ENCODE measurements at regions not wholly inside any gene's neighbourhood (a gene's known extent, or its start where the extent isn't known, plus 50 kb on each side); places are given as distances from the start of the nearest gene placed in this dataset.

- in situ Hi-C loops (cut with HindIII; ENCODE audit: low sequenced_read_pairs): no loop called here
Observed at GRCh38 chr7:142379201-142379885, 121.5 kb upstream of the PRSS58 start.

GRCh38 chr7:142377567-142377966, 119.7 kb upstream of the PRSS58 start:
- in situ Hi-C loops (cut with HindIII; ENCODE audit: low sequenced_read_pairs): no loop called here

DNA sequence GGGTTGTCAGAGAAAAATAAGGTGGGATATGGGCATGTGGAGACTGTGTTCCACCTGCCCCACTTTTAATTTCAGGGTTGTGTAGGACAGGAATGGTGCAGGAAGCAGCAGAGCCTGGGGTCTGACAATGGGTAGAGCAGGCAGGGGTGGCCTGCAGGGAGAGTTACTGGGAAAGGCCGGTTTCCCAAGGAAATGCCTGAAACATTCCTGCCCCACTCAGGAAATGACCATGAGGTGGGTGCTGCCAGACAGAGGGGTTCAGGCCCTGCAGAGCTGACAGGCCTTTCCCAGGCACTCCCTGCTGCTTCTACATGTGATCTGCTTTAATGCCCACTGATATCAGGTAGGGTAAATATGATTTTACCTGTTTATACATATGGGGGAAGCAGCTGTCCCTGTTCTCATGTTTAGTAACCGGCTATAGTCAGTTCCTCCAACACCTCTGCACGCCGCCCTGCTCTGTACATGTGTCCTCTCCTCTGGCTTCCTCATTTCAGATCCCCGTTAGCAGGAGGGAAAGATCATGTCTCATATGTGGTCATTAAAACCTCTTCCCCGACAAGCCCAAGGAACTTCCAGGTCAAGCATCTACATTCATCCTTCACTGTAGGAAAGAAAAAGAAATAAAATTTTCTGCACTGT, 118.6 kb upstream of the PRSS58 start:
- in situ Hi-C loops (cut with HindIII; ENCODE audit: low sequenced_read_pairs): no loop called here

DNA sequence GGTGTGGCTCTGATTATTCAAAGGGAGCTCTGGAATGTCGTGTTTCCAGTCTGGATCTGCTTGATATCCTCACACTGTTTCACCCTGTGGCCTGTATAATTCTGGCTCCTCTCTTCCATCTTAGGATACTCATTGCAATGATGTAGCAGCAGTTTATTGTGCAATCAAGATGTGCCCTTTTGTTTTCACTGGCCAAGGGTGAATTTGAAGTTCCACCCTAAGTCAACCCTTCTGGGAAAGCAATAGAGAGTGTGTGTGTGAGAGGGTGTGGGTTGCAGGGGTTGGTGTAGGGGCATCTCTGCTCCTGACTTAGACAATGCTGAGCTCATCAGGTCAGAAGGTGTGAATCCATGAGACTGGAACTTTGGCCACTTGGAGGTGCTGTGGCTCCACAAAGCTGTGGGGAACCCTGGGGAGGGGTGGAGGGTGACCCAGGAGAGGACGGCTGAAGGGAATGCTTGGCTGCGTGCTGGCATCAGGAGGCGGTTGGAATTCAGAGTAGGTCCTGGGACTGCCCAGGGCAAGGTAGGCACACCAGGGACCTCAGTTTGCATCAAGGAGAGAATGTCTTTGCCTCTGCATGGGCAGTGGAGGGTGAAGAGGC, 118.0 kb upstream of the PRSS58 start:
- in situ Hi-C loops (cut with HindIII; ENCODE audit: low sequenced_read_pairs): no loop called here

- in situ Hi-C loops (cut with HindIII; ENCODE audit: low sequenced_read_pairs): no loop called here
Observed at GRCh38 chr7:142372727-142373126, 114.9 kb upstream of the PRSS58 start.

- in situ Hi-C loops (cut with HindIII; ENCODE audit: low sequenced_read_pairs): no loop called here
Observed at GRCh38 chr7:142371586-142372377, 113.9 kb upstream of the PRSS58 start.

GRCh38 chr7:142365410-142365842, 107.6 kb upstream of the PRSS58 start:
- in situ Hi-C loops (cut with HindIII; ENCODE audit: low sequenced_read_pairs): no loop called here

GRCh38 chr7:142364551-142364950, 106.7 kb upstream of the PRSS58 start:
- in situ Hi-C loops (cut with HindIII; ENCODE audit: low sequenced_read_pairs): no loop called here

- in situ Hi-C loops (cut with HindIII; ENCODE audit: low sequenced_read_pairs): no loop called here
Observed at GRCh38 chr7:142362349-142362748, 104.5 kb upstream of the PRSS58 start.

GRCh38 chr7:142359694-142360279, 101.9 kb upstream of the PRSS58 start:
- in situ Hi-C loops (cut with HindIII; ENCODE audit: low sequenced_read_pairs): no loop called here

DNA sequence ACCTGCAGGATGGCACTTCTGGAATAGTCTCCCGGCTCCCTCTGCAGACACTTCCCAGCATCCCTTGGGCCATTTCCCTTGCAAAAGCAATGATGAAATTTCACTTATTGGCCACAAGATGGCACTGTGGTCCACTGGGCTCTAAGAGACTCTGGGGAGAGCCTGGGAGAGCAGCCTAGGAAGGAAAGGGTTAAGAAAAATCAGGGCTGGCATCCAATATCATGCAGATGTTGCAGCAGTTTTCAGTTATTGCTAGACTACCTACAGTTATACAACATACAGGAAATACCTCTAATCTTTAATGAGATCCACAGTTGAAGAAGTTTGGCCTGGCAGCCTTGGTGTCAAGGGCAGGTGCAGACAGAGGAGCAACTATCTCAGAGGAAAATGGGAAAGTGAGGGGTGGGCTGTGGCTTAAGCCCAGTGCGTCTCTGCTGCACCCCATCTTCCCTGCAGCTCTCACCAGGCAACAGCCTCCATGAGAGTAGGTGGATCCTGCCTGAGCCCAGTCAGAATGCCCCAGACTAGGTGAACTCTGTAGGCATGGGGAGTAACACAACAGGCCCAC, 100.2 kb upstream of the PRSS58 start:
- in situ Hi-C loops (cut with HindIII; ENCODE audit: low sequenced_read_pairs): no loop called here

DNA sequence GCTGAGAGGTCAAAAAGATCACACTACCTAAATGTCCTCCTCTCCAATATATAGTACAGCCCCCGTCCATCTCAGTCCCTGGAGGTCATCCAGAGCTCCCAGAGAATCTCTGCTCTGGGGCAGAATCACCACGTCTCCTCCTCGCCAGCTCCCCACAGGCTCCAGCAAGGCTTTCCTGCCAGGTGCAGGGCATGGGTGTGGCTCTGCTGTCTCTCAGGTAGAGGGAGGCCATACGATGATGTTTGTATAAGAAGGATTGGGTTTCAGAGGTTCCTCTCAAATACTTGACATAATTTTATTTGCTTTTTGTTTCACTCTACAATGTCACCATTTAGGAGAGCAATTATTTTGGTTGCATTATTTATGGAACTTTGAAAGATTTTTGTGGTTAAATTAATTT, 98.3 kb upstream of the PRSS58 start:
- in situ Hi-C loops (cut with HindIII; ENCODE audit: low sequenced_read_pairs): no loop called here

DNA sequence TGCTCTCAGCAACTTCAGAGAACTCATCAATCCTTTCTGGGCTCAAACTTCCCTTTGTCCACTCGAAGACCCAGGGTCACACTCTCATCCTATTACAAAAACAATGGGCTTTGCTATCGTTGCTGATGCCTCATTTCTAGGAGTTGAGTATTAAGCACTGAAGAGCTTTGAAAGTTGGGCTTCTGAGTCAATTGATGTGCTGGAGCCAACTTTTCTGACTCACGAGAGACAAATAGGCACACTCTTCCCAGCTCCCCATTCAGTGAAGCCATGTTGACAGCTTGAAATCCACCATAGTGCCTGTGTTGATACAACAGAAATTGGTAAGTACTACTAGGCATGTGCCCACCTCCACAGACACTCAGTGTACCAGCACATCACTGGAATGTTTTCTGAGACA, 97.5 kb upstream of the PRSS58 start:
- in situ Hi-C loops (cut with HindIII; ENCODE audit: low sequenced_read_pairs): no loop called here

GRCh38 chr7:142353147-142354060, 95.5 kb upstream of the PRSS58 start:
- in situ Hi-C loops (cut with HindIII; ENCODE audit: low sequenced_read_pairs): no loop called here

DNA sequence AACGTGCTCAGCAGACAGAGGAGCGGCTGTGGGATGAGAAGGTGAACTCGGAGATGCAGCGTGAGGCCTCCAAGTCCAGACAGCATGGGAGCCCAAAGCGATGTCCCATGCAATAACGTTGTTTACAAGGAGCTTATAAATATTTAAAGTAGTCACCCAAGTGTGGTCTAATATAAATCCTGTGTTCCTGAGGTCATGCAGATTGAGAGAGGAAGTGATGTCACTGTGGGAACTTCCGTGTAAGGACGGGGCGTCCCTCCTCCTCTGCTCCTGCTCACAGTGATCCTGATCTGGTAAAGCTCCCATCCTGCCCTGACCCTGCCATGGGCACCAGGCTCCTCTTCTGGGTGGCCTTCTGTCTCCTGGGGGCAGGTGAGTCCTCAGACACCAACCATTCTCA, 94.7 kb upstream of the PRSS58 start:
- in situ Hi-C loops (cut with HindIII; ENCODE audit: low sequenced_read_pairs): no loop called here

DNA sequence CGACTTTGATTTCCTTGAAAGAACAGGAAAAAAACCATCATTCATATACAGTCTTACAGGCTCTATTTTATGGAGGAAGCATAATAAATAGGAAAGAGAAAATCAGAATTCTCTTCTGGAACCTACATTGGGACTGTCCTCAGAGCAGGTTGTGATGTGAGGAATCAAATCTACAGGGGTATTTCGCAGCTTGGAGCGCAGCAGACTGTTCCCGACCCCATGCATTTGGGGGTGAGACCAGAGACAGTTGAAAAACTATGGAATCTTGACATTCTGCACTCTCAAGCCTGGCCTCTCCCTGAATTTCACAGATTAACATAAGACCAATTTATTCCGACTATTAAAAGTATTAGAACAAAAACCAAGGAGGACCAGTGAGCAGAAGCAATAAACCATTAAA, 93.3 kb upstream of the PRSS58 start:
- in situ Hi-C loops (cut with HindIII; ENCODE audit: low sequenced_read_pairs): no loop called here

GRCh38 chr7:142349670-142350405, 92.0 kb upstream of the PRSS58 start:
- in situ Hi-C loops (cut with HindIII; ENCODE audit: low sequenced_read_pairs): no loop called here

DNA sequence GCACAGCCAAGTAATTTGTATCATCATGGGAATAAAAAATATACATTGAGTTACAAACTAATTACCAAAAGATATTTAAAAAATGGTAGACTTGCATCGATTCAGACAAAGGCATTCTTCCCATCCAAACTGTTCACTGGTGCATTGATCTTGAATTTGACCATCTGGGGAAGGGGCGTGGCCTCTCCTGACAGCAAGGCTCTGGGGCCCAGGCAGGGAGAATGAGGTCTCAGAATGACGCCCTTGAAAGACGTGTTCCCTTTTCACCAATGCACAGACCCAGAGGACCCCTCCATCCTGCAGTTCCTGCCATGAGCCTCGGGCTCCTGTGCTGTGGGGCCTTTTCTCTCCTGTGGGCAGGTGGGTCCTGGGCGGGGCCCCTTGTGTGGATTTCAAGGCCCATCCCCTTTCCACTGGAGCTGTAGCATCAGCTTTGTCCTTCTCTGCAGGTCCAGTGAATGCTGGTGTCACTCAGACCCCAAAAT, 91.1 kb upstream of the PRSS58 start:
- in situ Hi-C loops (cut with HindIII; ENCODE audit: low sequenced_read_pairs): no loop called here

DNA sequence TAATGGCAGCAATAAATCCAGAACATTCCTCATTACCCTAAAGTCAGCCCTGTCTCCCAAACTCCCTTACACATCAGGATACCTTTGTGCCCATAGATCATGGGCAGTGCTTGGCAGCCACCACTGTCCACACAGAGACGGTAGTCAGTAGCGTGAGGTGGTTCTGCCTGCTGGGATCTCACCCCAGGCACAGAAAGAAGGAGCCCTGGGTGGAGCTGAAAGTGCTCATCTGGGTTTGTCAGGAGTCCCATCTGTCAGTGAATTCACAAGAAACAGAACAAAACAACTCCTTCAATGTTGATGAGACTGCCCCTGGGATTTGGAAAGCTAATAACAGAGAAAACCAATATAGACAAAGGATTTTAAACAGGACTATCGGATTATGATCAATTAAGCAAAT, 90.2 kb upstream of the PRSS58 start:
- in situ Hi-C loops (cut with HindIII; ENCODE audit: low sequenced_read_pairs): no loop called here
